MM.1S (cell line): ENCODE measurements at regions not wholly inside any gene's neighbourhood (a gene's known extent, or its start where the extent isn't known, plus 50 kb on each side); places are given as distances from the start of the nearest gene placed in this dataset.

Experiments used
- CTCF ChIP-seq: fragments of 300-600 bp; sonication (generic); IDR thresholded peaks from 2 replicates; pipeline ENCODE4 v1.5.1; 2016; ENCODE audit warnings: antibody characterized with exemption, low read length, mixed read lengths
- EZH2 ChIP-seq: fragments of 300-600 bp; sonication (generic); optimal IDR thresholded peaks from 2 replicates; pipeline ENCODE3; 2017; ENCODE audit warnings: low read depth, mild to moderate bottlenecking, antibody characterized with exemption, low read length, mixed read lengths
- EZH2phosphoT487 ChIP-seq: fragments of 300-600 bp; sonication (generic); IDR thresholded peaks from 2 replicates; pipeline ENCODE4 v1.6.1; 2018; ENCODE audit warnings: antibody characterized with exemption, low read length

- TF ChIP-seq CTCF (no peak), EZH2phosphoT487 (no peak), EZH2 (no peak)
Observed at GRCh38 chr3:95462161-95462560, 1352.2 kb upstream of the EPHA6 start.
